Panc1 (cell line): ENCODE measurements at regions not wholly inside any gene's neighbourhood (a gene's known extent, or its start where the extent isn't known, plus 50 kb on each side); places are given as distances from the start of the nearest gene placed in this dataset.

Source experiments
- CTCF ChIP-seq: fragments of 450-650 bp; IDR thresholded peaks from 2 replicates; pipeline ENCODE4 v1.5.1; 2017; ENCODE audit warnings: mild to moderate bottlenecking
- REST ChIP-seq, 2 experiments: IDR thresholded peaks; 2 replicates each; pipeline ENCODE4 v1.6.1; 2011 to 2012; ENCODE audit warnings: low read depth in 2 of 2, control low read depth in 1 of 2, low read length in 1 of 2, mild to moderate bottlenecking in 1 of 2, moderate library complexity in 1 of 2; ENCODE audit not compliant: insufficient read depth in 1 of 2
- SIN3A ChIP-seq: IDR thresholded peaks from 2 replicates; pipeline ENCODE4 v1.6.1; 2012; ENCODE audit warnings: low read depth, mild to moderate bottlenecking, low read length, moderate library complexity, borderline replicate concordance; ENCODE audit not compliant: insufficient read depth

- TF ChIP-seq CTCF (no peak), REST (IDR thresholded peaks at IDR 0.05; ENCODE audit: insufficient read depth in 1 of 2, low read depth in 2 of 2, low read length in 1 of 2) (no peak), SIN3A (no peak)
These were observed 176.5 kb upstream of the DCC start for GRCh38 chr18:52163478-52163877.
